ENCODE measurements at regions not wholly inside any gene's neighbourhood (a gene's known extent, or its start where the extent isn't known, plus 50 kb on each side); places are given as distances from the start of the nearest gene placed in this dataset.

DNA sequence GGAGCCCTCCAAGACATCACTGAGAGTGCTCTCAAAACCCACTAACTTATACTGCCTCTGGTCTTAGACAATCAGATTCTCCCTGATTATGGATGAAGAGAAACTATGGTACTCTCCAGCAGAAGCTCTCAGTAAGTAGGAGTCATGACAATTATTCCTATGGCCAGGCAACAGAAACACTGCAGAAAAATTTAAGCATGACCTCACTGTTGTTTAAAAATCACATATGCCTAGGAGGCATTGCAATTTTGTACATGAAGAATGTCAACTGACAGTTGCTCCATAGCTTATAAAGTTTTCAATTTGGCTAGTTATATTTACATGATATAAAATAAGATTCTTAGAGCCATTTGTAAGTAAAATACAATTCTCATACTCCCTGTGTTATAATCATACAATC is 105.9 kb upstream of the LSM8 start:
- TF ChIP-seq CTCF (IDR thresholded peaks at IDR 0.05) = no peak
- TF ChIP-seq ZFX (IDR thresholded peaks at IDR 0.05; ENCODE audit: borderline replicate concordance) = no peak

Measured in 22Rv1 (cell line).